ENCODE measurements at regions not wholly inside any gene's neighbourhood (a gene's known extent, or its start where the extent isn't known, plus 50 kb on each side); places are given as distances from the start of the nearest gene placed in this dataset.

DNA sequence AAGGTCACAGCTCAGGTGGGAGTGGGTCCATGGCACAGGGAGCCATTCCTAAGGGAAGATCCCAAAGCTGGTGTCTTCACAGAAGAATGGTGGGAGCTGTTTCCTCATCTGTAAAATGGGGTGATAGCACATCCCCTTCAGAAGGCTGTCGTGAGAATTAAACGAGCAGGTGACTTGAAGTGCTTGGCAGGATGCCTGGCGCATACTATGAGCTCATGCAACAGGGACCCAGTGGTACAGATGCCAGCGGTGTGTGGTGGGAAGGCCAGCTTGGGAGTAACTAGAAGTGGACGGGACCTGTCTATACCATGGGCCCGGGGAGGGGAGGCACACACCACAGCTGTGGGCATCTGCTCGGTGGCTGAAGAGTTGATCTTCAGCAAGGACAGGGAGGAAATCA lies 189.3 kb upstream of the TNRC6C start:
- ATAC-seq = no peak
- FAIRE-seq = no peak
- H3K4me3 ChIP-seq (replicated peaks in 1 of 3; ENCODE audit: insufficient read depth in 1 of 3, low read depth in 2 of 3, low read length in 3 of 3) = no peak overlapping the region
- DNase-seq (ENCODE audit: low spot score) = no peak
- H3K27ac ChIP-seq (ENCODE audit: extremely low read length, insufficient read depth, low read length) = no peak overlapping the region
- no peak overlapping the region for H2AFZ ChIP-seq (ENCODE audit: low read length)
- in situ Hi-C loops (cut with HindIII; ENCODE audit: extremely low pct_ligation_motif_present, low pct_unique_long_range_greater_than_20kb) = no loop called here
- no peaks in the 10 kb centered on the region for H3K9me3 ChIP-seq (ENCODE audit: low read length)
- 25% methylated on average over 7 of the region's 7 CpGs for WGBS (ENCODE audit: low lambda C conversion rate)
- no peaks in the 10 kb centered on the region for H4K20me1 ChIP-seq (ENCODE audit: insufficient read depth, low read length)
- H3K36me3 ChIP-seq (replicated peaks in 1 of 2; ENCODE audit: control insufficient read depth in 1 of 2, insufficient read depth in 2 of 2, low read length in 2 of 2) = no peaks in the 10 kb centered on the region
- no peaks in the 10 kb centered on the region for H3K4me1 ChIP-seq (ENCODE audit: insufficient read depth, low read length)
- H3K9ac ChIP-seq (ENCODE audit: insufficient read depth, low read depth, low read length) = no peak overlapping the region
- TF ChIP-seq ZNF20 (CRISPR knock-in tag; IDR thresholded peaks at IDR 0.05) (no peak), ZNF136 (CRISPR knock-in tag; IDR thresholded peaks at IDR 0.05; ENCODE audit: low read depth) (no peak), KLF11 (CRISPR knock-in tag; IDR thresholded peaks at IDR 0.05) (no peak), ZNF530 (CRISPR knock-in tag; IDR thresholded peaks at IDR 0.05; ENCODE audit: low read depth) (no peak), HNRNPLL (IDR thresholded peaks at IDR 0.05; ENCODE audit: low read depth, low read length, poor library complexity, severe bottlenecking) (no peak)
- H3K27me3 ChIP-seq (ENCODE audit: control insufficient read depth in 1 of 2, insufficient read depth in 2 of 2, low read length in 2 of 2) = peaks cover 6 to 91% of the 10 kb centered on the region in 2 experiments
- intact Hi-C loops (cut with micrococcal nuclease; ENCODE audit: unreplicated experiment) = no loop called here
- no peak overlapping the region for H3K4me2 ChIP-seq (ENCODE audit: low read depth, low read length)
- H3K79me2 ChIP-seq (ENCODE audit: insufficient read depth, low read length) = no peaks in the 10 kb centered on the region
- ChIA-PET POLR2A (no interaction called here), CTCF (ENCODE audit: low intra/inter-chr PET ratio, low total read pairs) (no interaction called here)
- BruUV-seq (replicated peaks) = no TSS peak

GRCh38 chr17:77769762-77770161 lies 188.7 kb upstream of the TNRC6C start:
- Histone ChIP-seq H3K79me2 (ENCODE audit: insufficient read depth, low read length) (no peaks in the 10 kb centered on the region), H3K4me1 (ENCODE audit: insufficient read depth, low read length) (no peaks in the 10 kb centered on the region), H3K36me3 (replicated peaks in 1 of 2; ENCODE audit: control insufficient read depth in 1 of 2, insufficient read depth in 2 of 2, low read length in 2 of 2) (no peaks in the 10 kb centered on the region), H3K27ac (ENCODE audit: extremely low read length, insufficient read depth, low read length) (no peak overlapping the region), H4K20me1 (ENCODE audit: insufficient read depth, low read length) (no peaks in the 10 kb centered on the region), H3K9me3 (ENCODE audit: low read length) (no peaks in the 10 kb centered on the region), H3K9ac (ENCODE audit: insufficient read depth, low read depth, low read length) (no peak overlapping the region), H3K27me3 (ENCODE audit: control insufficient read depth in 1 of 2, insufficient read depth in 2 of 2, low read length in 2 of 2) (peaks cover 7 to 91% of the 10 kb centered on the region in 2 experiments), H2AFZ (ENCODE audit: low read length) (no peak overlapping the region), H3K4me3 (replicated peaks in 1 of 3; ENCODE audit: insufficient read depth in 1 of 3, low read depth in 2 of 3, low read length in 3 of 3) (no peak overlapping the region), H3K4me2 (ENCODE audit: low read depth, low read length) (no peak overlapping the region)
- BruUV-seq (replicated peaks) = no TSS peak
- in situ Hi-C loops (cut with HindIII; ENCODE audit: extremely low pct_ligation_motif_present, low pct_unique_long_range_greater_than_20kb) (no loop called here), intact Hi-C loops (cut with micrococcal nuclease; ENCODE audit: unreplicated experiment) (loop anchor here (10.0 kb wide), 1 partner anchor 235 kb away; no protein-coding TSS in a partner anchor)
- no peak for DNase-seq (ENCODE audit: low spot score)
- WGBS (ENCODE audit: low lambda C conversion rate) = 15% methylated on average over 11 of the region's 11 CpGs
- POLR2A ChIA-PET = no interaction called here
- TF ChIP-seq FOSL1 (CRISPR knock-in tag; IDR thresholded peaks at IDR 0.05; ENCODE audit: borderline replicate concordance) = no peak
- TF ChIP-seq ZNF740 (CRISPR knock-in tag; IDR thresholded peaks at IDR 0.05) = no peak
- peak; percentile 89; the same call in 1 of the 2 replicates for TF ChIP-seq EZH2 (conservative IDR thresholded peaks at IDR 0.05; ENCODE audit: low read depth, low read length)
- TF ChIP-seq, protein P1, sequence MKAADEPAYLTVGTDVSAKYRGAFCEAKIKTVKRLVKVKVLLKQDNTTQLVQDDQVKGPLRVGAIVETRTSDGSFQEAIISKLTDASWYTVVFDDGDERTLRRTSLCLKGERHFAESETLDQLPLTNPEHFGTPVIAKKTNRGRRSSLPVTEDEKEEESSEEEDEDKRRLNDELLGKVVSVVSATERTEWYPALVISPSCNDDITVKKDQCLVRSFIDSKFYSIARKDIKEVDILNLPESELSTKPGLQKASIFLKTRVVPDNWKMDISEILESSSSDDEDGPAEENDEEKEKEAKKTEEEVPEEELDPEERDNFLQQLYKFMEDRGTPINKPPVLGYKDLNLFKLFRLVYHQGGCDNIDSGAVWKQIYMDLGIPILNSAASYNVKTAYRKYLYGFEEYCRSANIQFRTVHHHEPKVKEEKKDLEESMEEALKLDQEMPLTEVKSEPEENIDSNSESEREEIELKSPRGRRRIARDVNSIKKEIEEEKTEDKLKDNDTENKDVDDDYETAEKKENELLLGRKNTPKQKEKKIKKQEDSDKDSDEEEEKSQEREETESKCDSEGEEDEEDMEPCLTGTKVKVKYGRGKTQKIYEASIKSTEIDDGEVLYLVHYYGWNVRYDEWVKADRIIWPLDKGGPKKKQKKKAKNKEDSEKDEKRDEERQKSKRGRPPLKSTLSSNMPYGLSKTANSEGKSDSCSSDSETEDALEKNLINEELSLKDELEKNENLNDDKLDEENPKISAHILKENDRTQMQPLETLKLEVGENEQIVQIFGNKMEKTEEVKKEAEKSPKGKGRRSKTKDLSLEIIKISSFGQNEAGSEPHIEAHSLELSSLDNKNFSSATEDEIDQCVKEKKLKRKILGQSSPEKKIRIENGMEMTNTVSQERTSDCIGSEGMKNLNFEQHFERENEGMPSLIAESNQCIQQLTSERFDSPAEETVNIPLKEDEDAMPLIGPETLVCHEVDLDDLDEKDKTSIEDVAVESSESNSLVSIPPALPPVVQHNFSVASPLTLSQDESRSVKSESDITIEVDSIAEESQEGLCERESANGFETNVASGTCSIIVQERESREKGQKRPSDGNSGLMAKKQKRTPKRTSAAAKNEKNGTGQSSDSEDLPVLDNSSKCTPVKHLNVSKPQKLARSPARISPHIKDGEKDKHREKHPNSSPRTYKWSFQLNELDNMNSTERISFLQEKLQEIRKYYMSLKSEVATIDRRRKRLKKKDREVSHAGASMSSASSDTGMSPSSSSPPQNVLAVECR (CRISPR knock-in tag; IDR thresholded peaks at IDR 0.05; ENCODE audit: borderline replicate concordance) = 0 out of 2 replicates have a peak, but pooled peaks have one; percentile 13
- FAIRE-seq = no peak
- CTCF ChIA-PET (ENCODE audit: low intra/inter-chr PET ratio, low total read pairs) = no interaction called here
- ATAC-seq = no peak

All from HepG2 (cell line).